ENCODE measurements at regions not wholly inside any gene's neighbourhood (a gene's known extent, or its start where the extent isn't known, plus 50 kb on each side); places are given as distances from the start of the nearest gene placed in this dataset.

- TF ChIP-seq POLR2AphosphoS5 (IDR thresholded peaks at IDR 0.05; ENCODE audit: low read depth) (no peak), CTCF (conservative IDR thresholded peaks at IDR 0.05; ENCODE audit: low read depth in 2 of 2) (no peak)
Observed at GRCh38 chr2:67463810-67464209, 66.7 kb downstream of the ETAA1 start.
